H1 (cell line): ENCODE measurements at regions not wholly inside any gene's neighbourhood (a gene's known extent, or its start where the extent isn't known, plus 50 kb on each side); places are given as distances from the start of the nearest gene placed in this dataset.

Experiments used
- CTCF ChIA-PET: fragments of 300-600 bp; sonication (Branson Sonifier 250); formaldehyde crosslinking; loops from one replicate; lab custom pipeline; 2021; ENCODE audit not compliant: partially characterized antibody; lab: Charles Lee
- POLR2A ChIA-PET: fragments of 300-600 bp; sonication (Branson Sonifier 250); formaldehyde crosslinking; loops from one replicate; lab custom pipeline; 2021; ENCODE audit warnings: inconsistent platforms; ENCODE audit not compliant: partially characterized antibody; lab: Charles Lee
- DNase-seq, 2 experiments: peaks; one replicate each; pipeline versions ENCODE4 v3.0.0 to v3.0.0-alpha.2; 2010 to 2022; ENCODE audit warnings: low spot score in 2 of 2, low read depth in 1 of 2, mixed read lengths in 1 of 2
- FAIRE-seq: peaks from 2 replicates; lab custom pipeline; 2011; peaks lifted over from hg19 to GRCh38; lab: Jason Lieb, UNC
- H2AFZ ChIP-seq: 2 replicates; pipeline ENCODE4 v1.8.1; 2012; ENCODE audit warnings: low read length, inconsistent platforms
- H2AK5ac ChIP-seq: 2 replicates; pipeline ENCODE4 v1.6.1; 2013; ENCODE audit warnings: low read depth, low read length
- H2BK120ac ChIP-seq: replicated peaks from 2 replicates; pipeline ENCODE3; 2013; ENCODE audit warnings: low read depth, low read length, inconsistent platforms
- H2BK12ac ChIP-seq: 2 replicates; pipeline ENCODE4 v1.6.1; 2013; ENCODE audit warnings: low read depth, low read length
- H2BK15ac ChIP-seq: 2 replicates; pipeline ENCODE4 v1.6.1; 2013; ENCODE audit warnings: low read length
- H2BK20ac ChIP-seq: 2 replicates; pipeline ENCODE4 v1.6.1; 2013; ENCODE audit warnings: low read length
- H2BK5ac ChIP-seq: 2 replicates; pipeline ENCODE4 v1.6.1; 2013; ENCODE audit warnings: low read depth, low read length
- H3K14ac ChIP-seq: 2 replicates; pipeline ENCODE4 v1.6.1; 2013; ENCODE audit warnings: inconsistent platforms; ENCODE audit not compliant: insufficient read length
- H3K18ac ChIP-seq: 2 replicates; pipeline ENCODE4 v1.6.1; 2013; ENCODE audit warnings: low read length; ENCODE audit errors: extremely low read depth
- H3K23ac ChIP-seq: 2 replicates; pipeline ENCODE4 v1.6.1; 2013; ENCODE audit warnings: inconsistent platforms; ENCODE audit not compliant: insufficient read length
- H3K23me2 ChIP-seq: 2 replicates; pipeline ENCODE4 v1.6.1; 2013; ENCODE audit warnings: low read depth, low read length
- H3K27ac ChIP-seq: 2 replicates; pipeline ENCODE4 v1.6.1; 2011; ENCODE audit warnings: low read depth, low read length, inconsistent platforms
- H3K27me3 ChIP-seq, 4 experiments: replicated peaks in 1 of 4; 1 replicate in 1 of 4; 2 replicates in 3 of 4; pipeline versions ENCODE4 v1.6.1 to v1.8.1; 2011 to 2013; ENCODE audit warnings: low read length in 3 of 4, mild to moderate bottlenecking in 3 of 4, inconsistent platforms in 2 of 4, mixed read lengths in 2 of 4, moderate library complexity in 1 of 4; ENCODE audit not compliant: control insufficient read depth in 3 of 4, insufficient read depth in 3 of 4; ENCODE audit errors: extremely low read depth in 1 of 4
- H3K36me3 ChIP-seq, 4 experiments: 2 replicates each; pipeline versions ENCODE4 v1.6.1 to v1.8.1; 2011 to 2013; ENCODE audit warnings: mild to moderate bottlenecking in 4 of 4, low read length in 3 of 4, moderate library complexity in 2 of 4, control low read depth in 1 of 4, inconsistent platforms in 1 of 4; ENCODE audit not compliant: insufficient read depth in 4 of 4, control insufficient read depth in 2 of 4
- H3K4ac ChIP-seq: replicated peaks from 2 replicates; pipeline ENCODE3; 2013; ENCODE audit warnings: low read length, low read depth, mixed read lengths, inconsistent platforms; ENCODE audit not compliant: insufficient read length
- H3K4me1 ChIP-seq, 4 experiments: replicated peaks in 1 of 4; 1 replicate in 1 of 4; 2 replicates in 3 of 4; pipeline versions ENCODE4 v1.6.1 to v1.8.1; 2011 to 2013; ENCODE audit warnings: low read length in 3 of 4, inconsistent platforms in 2 of 4, mixed read lengths in 1 of 4; ENCODE audit not compliant: insufficient read depth in 4 of 4, control insufficient read depth in 3 of 4
- H3K4me2 ChIP-seq, 2 experiments: 2 replicates each; pipeline versions ENCODE4 v1.6.1 to v1.8.1; 2011 to 2013; ENCODE audit warnings: low read depth in 2 of 2, low read length in 2 of 2, control low read depth in 1 of 2, inconsistent platforms in 1 of 2, mild to moderate bottlenecking in 1 of 2; ENCODE audit not compliant: insufficient read depth in 1 of 2
- H3K4me3 ChIP-seq, 4 experiments: fragments of 200-600, 300-600 bp in 1 of 4; sonication (generic), shearing (Covaris generic), sonication (Bioruptor Twin) in 1 of 4; 2 replicates each; pipeline versions ENCODE4 v1.5.1 to v1.8.1; 2011 to 2016; ENCODE audit warnings: low read length in 4 of 4, low read depth in 3 of 4, control low read depth in 2 of 4, inconsistent platforms in 2 of 4, mild to moderate bottlenecking in 2 of 4, mixed read lengths in 1 of 4, moderate library complexity in 1 of 4; ENCODE audit not compliant: insufficient read depth in 2 of 4; ENCODE audit errors: extremely low read depth in 1 of 4
- H3K56ac ChIP-seq: replicated peaks from 2 replicates; pipeline ENCODE3; 2013; ENCODE audit warnings: low read depth, mild to moderate bottlenecking, mixed read lengths, low read length, inconsistent platforms; ENCODE audit not compliant: insufficient read length
- H3K79me1 ChIP-seq: 2 replicates; pipeline ENCODE4 v1.6.1; 2013; ENCODE audit warnings: low read depth, low read length, control low read depth
- H3K79me2 ChIP-seq, 2 experiments: 2 replicates each; pipeline versions ENCODE4 v1.6.1 to v1.8.1; 2012 to 2013; ENCODE audit warnings: low read length in 2 of 2, mild to moderate bottlenecking in 2 of 2, inconsistent platforms in 1 of 2; ENCODE audit not compliant: insufficient read depth in 2 of 2, control insufficient read depth in 1 of 2
- H3K9ac ChIP-seq, 4 experiments: replicated peaks in 1 of 4; 1 replicate in 1 of 4; 2 replicates in 3 of 4; pipeline versions ENCODE4 v1.6.1 to v1.8.1; 2011 to 2013; ENCODE audit warnings: low read depth in 3 of 4, low read length in 3 of 4, control low read depth in 2 of 4, mild to moderate bottlenecking in 2 of 4, moderate library complexity in 2 of 4, inconsistent platforms in 1 of 4; ENCODE audit errors: extremely low read depth in 1 of 4
- H3K9me3 ChIP-seq, 2 experiments: 2 replicates each; pipeline versions ENCODE4 v1.6.1 to v1.8.1; 2012 to 2013; ENCODE audit warnings: mild to moderate bottlenecking in 2 of 2, moderate library complexity in 2 of 2, control low read depth in 1 of 2, inconsistent platforms in 1 of 2, low read depth in 1 of 2, low read length in 1 of 2, mixed read lengths in 1 of 2; ENCODE audit not compliant: insufficient read depth in 2 of 2
- H4K20me1 ChIP-seq, 2 experiments: replicated peaks in 1 of 2; 2 replicates each; pipeline versions ENCODE3 to v1.8.1; 2011 to 2013; ENCODE audit warnings: inconsistent platforms in 2 of 2, low read length in 2 of 2, mild to moderate bottlenecking in 1 of 2; ENCODE audit not compliant: insufficient read depth in 2 of 2, control insufficient read depth in 1 of 2
- H4K5ac ChIP-seq: 2 replicates; pipeline ENCODE4 v1.6.1; 2013; ENCODE audit warnings: low read length, low read depth, mixed read lengths, inconsistent platforms; ENCODE audit not compliant: insufficient read length
- H4K8ac ChIP-seq: 2 replicates; pipeline ENCODE4 v1.8.0; 2013; ENCODE audit warnings: mild to moderate bottlenecking, moderate library complexity, low read length, inconsistent platforms; ENCODE audit not compliant: insufficient read depth; ENCODE audit errors: extremely low read depth
- H4K91ac ChIP-seq: replicated peaks from 2 replicates; pipeline ENCODE3; 2013; ENCODE audit warnings: low read length, mixed read lengths, inconsistent platforms; ENCODE audit not compliant: insufficient read length
- CEBPB ChIP-seq: IDR thresholded peaks from 2 replicates; pipeline ENCODE4 v1.6.1; 2012; ENCODE audit warnings: low read depth, low read length
- EP300 ChIP-seq, 2 experiments: IDR thresholded peaks; 1 replicate in 1 of 2; 2 replicates in 1 of 2; pipeline ENCODE4 v1.6.1; 2011 to 2012; ENCODE audit warnings: low read depth in 2 of 2, low read length in 2 of 2, mild to moderate bottlenecking in 2 of 2, borderline replicate concordance in 1 of 2, inconsistent platforms in 1 of 2, moderate library complexity in 1 of 2
- FOSL1 ChIP-seq: IDR thresholded peaks from 2 replicates; pipeline ENCODE4 v1.6.1; 2011; ENCODE audit warnings: mild to moderate bottlenecking, low read depth, low read length, moderate library complexity; ENCODE audit not compliant: insufficient read depth
- RFX5 ChIP-seq: IDR thresholded peaks from 2 replicates; pipeline ENCODE4 v1.6.1; 2011; ENCODE audit warnings: low read depth, low read length, improper control_type of control experiment, borderline replicate concordance
- RNF2 ChIP-seq: fragments of 200-900, 300-1000 bp; sonication (generic); IDR thresholded peaks from 2 replicates; pipeline ENCODE4 v1.7.1; 2016; ENCODE audit warnings: borderline replicate concordance, low read depth, mild to moderate bottlenecking, antibody characterized with exemption, low read length; ENCODE audit not compliant: poor library complexity, severe bottlenecking; ENCODE audit errors: missing control alignments
- WGBS, 2 experiments: shearing (Covaris generic) in 1 of 2; methylation state at CpG; one replicate each; pipeline versions ENCODE4 v1.1.6 to v1.1.7; 2013 to 2015; ENCODE audit warnings: low lambda C conversion rate in 2 of 2, mixed read lengths in 2 of 2, inconsistent platforms in 1 of 2, low coverage in 1 of 2, missing lambda C conversion rate in 1 of 2; ENCODE audit not compliant: insufficient replicate concordance in 2 of 2, insufficient coverage in 1 of 2, insufficient read length in 1 of 2; ENCODE audit errors: extremely low coverage in 1 of 2, missing lambda C conversion rate in 1 of 2; 5-methylcytosine and 5-hydroxymethylcytosine counted together

DNA sequence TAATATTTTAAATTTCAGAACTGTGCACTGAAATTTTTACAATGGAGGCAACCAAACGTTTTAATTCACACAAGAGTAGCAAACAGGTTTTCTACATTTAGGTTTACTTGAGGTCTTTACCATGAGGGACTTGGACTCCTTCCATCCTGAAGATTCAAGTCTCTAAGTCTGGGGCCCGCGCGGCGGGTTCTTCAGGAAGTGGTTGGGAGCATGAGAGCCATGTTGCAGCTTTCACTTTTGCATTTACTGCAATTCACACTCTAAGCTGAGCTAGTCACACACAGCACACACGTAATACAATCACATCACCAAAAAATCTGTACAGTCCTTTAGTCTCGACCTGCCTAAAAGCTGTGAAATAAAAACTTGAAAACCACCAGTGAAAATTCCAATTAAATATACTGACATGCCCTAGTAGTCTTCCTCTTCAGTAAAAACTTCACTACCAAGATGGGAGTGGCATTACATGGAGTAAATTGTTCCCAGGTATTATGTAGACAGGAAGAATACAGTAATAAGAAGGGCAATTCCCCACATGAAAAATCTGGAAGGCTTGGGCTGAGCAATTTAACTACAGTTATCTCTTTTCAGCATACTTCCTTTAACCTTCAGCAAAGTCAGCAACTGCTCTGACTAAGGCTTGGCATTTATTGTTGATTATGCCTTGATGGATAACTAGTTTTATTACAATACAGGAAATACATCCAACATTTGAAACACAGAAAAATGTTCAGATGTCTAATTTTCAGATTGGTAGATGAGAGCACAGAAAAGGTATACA is 571.1 kb upstream of the DIPK2B start:
- Histone ChIP-seq H3K14ac (no peak overlapping the region), H3K4me2 (no peak overlapping the region), H3K27me3 (no peaks in the 10 kb centered on the region), H3K23me2 (no peaks in the 10 kb centered on the region), H3K4me3 (no peak overlapping the region), H2BK20ac (no peak overlapping the region), H2BK5ac (no peak overlapping the region), H2AFZ (no peak overlapping the region), H2BK12ac (no peak overlapping the region), H3K27ac (no peak overlapping the region), H2BK15ac (no peak overlapping the region), H3K36me3 (peaks cover 0 to 10% (median 0%) of the 10 kb centered on the region in 4 experiments; a peak in 1 of 8 replicates), H3K4ac (no peak overlapping the region), H4K5ac (no peak overlapping the region), H3K79me2 (peaks cover 0 to 95% of the 10 kb centered on the region in 2 experiments; a peak in 3 of 4 replicates), H2BK120ac (no peak overlapping the region), H3K79me1 (no peaks in the 10 kb centered on the region; the same call in 1 of the 2 replicates), H3K9ac (no peak overlapping the region), H4K91ac (no peak overlapping the region), H3K18ac (no peak overlapping the region), H3K56ac (no peak overlapping the region), H3K9me3 (no peaks in the 10 kb centered on the region), H3K23ac (no peak overlapping the region), H2AK5ac (no peak overlapping the region), H3K4me1 (peaks cover 0 to 2% (median 0%) of the 10 kb centered on the region in 4 experiments; a peak in 1 of 7 replicates), H4K8ac (no peak overlapping the region), H4K20me1 (peaks cover 9 to 10% of the 10 kb centered on the region in 2 experiments)
- POLR2A ChIA-PET: no interaction called here
- WGBS, 2 experiments: 67% methylated on average over 7 of the region's 7 CpGs; no CpG with 5 or more reads in 1 of the 2 experiments
- TF ChIP-seq CEBPB (no peak), RNF2 (no peak), EP300 (IDR thresholded peaks at IDR 0.05; ENCODE audit: borderline replicate concordance in 1 of 2, low read depth in 2 of 2, low read length in 2 of 2) (no peak), RFX5 (no peak), FOSL1 (no peak)
- CTCF ChIA-PET: no interaction called here
- DNase-seq (no peak), FAIRE-seq (no peak)
